Stomach (tissue), 4 donors: ENCODE measurements at regions not wholly inside any gene's neighbourhood (a gene's known extent, or its start where the extent isn't known, plus 50 kb on each side); places are given as distances from the start of the nearest gene placed in this dataset.

ENCODE experiments used
- POLR2A ChIP-seq, 4 donors: fragments of 450-650 bp; IDR thresholded peaks; one replicate each; pipeline ENCODE4 v1.6.1; 2016; ENCODE audit warnings: antibody characterized with exemption in 4 of 4, control low read depth in 2 of 4, mild to moderate bottlenecking in 1 of 4, moderate library complexity in 1 of 4
- TF ChIP-seq, protein P1 (sequence below), 7 experiments: fragments of 450-650 bp in 4 of 7; fragments of 200-600 bp in 3 of 7; sonication (generic) in 3 of 7; IDR thresholded peaks; one replicate each; pipeline ENCODE4 v1.5.1; 2016 to 2019; ENCODE audit warnings: antibody characterized with exemption in 7 of 7, control low read depth in 2 of 7, mild to moderate bottlenecking in 1 of 7

DNA sequence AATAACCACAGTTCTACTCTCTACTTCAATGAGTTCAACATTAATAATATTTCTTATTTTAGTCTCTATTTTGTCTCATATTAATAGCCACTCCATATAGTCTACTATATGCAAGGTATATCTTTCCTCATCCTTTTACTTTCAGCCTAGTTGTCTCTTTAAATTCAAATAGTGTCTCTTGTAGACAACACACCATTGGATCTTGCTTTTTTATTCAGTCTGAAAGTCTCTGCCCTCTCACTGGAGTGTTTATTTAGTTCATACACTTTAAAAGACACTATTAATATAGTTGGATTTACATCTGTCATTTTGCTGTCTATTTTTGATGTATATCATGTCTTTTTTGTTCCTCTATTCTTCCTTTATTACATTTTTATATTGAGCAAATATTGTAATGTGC, 103.5 kb downstream of the RFPL4B start:
- TF ChIP-seq, protein P1, sequence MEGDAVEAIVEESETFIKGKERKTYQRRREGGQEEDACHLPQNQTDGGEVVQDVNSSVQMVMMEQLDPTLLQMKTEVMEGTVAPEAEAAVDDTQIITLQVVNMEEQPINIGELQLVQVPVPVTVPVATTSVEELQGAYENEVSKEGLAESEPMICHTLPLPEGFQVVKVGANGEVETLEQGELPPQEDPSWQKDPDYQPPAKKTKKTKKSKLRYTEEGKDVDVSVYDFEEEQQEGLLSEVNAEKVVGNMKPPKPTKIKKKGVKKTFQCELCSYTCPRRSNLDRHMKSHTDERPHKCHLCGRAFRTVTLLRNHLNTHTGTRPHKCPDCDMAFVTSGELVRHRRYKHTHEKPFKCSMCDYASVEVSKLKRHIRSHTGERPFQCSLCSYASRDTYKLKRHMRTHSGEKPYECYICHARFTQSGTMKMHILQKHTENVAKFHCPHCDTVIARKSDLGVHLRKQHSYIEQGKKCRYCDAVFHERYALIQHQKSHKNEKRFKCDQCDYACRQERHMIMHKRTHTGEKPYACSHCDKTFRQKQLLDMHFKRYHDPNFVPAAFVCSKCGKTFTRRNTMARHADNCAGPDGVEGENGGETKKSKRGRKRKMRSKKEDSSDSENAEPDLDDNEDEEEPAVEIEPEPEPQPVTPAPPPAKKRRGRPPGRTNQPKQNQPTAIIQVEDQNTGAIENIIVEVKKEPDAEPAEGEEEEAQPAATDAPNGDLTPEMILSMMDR (IDR thresholded peaks at IDR 0.05), result no peak
- TF ChIP-seq POLR2A (IDR thresholded peaks at IDR 0.05), result no peak
